Esophagus squamous epithelium (tissue), 5 donors: ENCODE measurements at regions not wholly inside any gene's neighbourhood (a gene's known extent, or its start where the extent isn't known, plus 50 kb on each side); places are given as distances from the start of the nearest gene placed in this dataset.
"Not testable (repeated sequence)": the region's sequence is repeated elsewhere in the genome, so short reads cannot be mapped to it uniquely, and the experiment has no call there.

Source experiments
- DNase-seq: peaks from one replicate; lab custom pipeline; 2025; lab: John Stamatoyannopoulos, UW
- H3K27ac ChIP-seq, 4 donors: fragments of 200-600 bp; sonication (generic); one replicate each; pipeline ENCODE4 v1.5.1; 2016 to 2019; ENCODE audit warnings: mild to moderate bottlenecking in 1 of 4
- H3K27me3 ChIP-seq, 4 donors: fragments of 200-600 bp; sonication (generic); 1 replicate in 3 of 4; 2 replicates in 1 of 4; pipeline versions ENCODE4 v1.5.1 to v1.6.0; 2017 to 2021; ENCODE audit warnings: antibody characterized with exemption in 1 of 4
- H3K36me3 ChIP-seq, 3 donors: fragments of 200-600 bp; sonication (generic); one replicate each; pipeline ENCODE4 v1.5.1; 2016 to 2019
- H3K4me1 ChIP-seq, 3 donors: fragments of 200-600 bp; sonication (generic); one replicate each; pipeline ENCODE4 v1.5.1; 2017 to 2019
- H3K4me3 ChIP-seq, 4 donors: fragments of 200-600 bp; sonication (generic); 1 replicate in 3 of 4; 2 replicates in 1 of 4; pipeline ENCODE4 v1.5.1; 2016 to 2019; ENCODE audit warnings: mild to moderate bottlenecking in 2 of 4, moderate library complexity in 1 of 4
- H3K9me3 ChIP-seq, 3 donors: fragments of 200-600 bp; sonication (generic); one replicate each; pipeline ENCODE4 v1.5.1; 2016 to 2019
- POLR2A ChIP-seq, 4 donors: fragments of 450-650 bp; IDR thresholded peaks; one replicate each; pipeline ENCODE4 v1.6.1; 2017; ENCODE audit warnings: antibody characterized with exemption in 4 of 4, mild to moderate bottlenecking in 4 of 4, moderate library complexity in 3 of 4
- WGBS, 2 donors: methylation state at CpG; one replicate each; pipeline ENCODE4 v1.1.5; 2018; 5-methylcytosine and 5-hydroxymethylcytosine counted together
- intact Hi-C: fragments of 100-400 bp; cut with DNase I; formaldehyde crosslinking; loops from one replicate; pipeline ENCODE4 v1.15.0; 2022
- TF ChIP-seq, protein P1 (sequence below), 6 experiments: fragments of 450-650 bp in 4 of 6; fragments of 200-600 bp in 2 of 6; sonication (generic) in 2 of 6; IDR thresholded peaks; one replicate each; pipeline ENCODE4 v1.5.1; 2016 to 2019; ENCODE audit warnings: antibody characterized with exemption in 6 of 6, mild to moderate bottlenecking in 4 of 6, moderate library complexity in 4 of 6
- donor health status: DM: yes; HTN: yes; CAD: no.

DNA sequence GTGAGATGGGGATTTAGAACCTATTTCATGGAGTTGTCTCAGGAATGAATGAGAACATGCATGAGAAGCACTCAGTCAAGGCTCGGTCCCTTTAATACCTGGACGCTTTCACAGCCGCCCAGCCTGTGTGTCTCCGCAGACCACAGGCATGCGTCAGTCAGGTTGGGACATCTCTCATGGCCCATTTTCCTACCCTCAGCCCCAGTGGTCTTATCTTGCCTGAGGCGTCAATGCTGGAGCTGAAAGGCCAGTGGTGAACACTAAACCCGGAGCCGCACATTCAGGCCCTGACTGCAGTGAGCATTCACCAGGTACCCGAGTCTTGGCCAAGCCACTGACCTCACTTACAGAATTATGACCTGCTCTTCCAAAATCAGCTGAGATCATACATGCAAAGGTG, 263.2 kb upstream of the RAB4A start:
- no peak overlapping the region for H3K27ac ChIP-seq
- no peaks in the 10 kb centered on the region for H3K4me1 ChIP-seq
- H3K4me3 ChIP-seq, result no peak overlapping the region
- no peaks in the 10 kb centered on the region for H3K9me3 ChIP-seq
- peaks cover 0 to 3% (median 0%) of the 10 kb centered on the region in 4 donors for H3K27me3 ChIP-seq
- no peak for DNase-seq
- no peaks in the 10 kb centered on the region for H3K36me3 ChIP-seq
- TF ChIP-seq POLR2A (IDR thresholded peaks at IDR 0.05), result no peak
- TF ChIP-seq, protein P1, sequence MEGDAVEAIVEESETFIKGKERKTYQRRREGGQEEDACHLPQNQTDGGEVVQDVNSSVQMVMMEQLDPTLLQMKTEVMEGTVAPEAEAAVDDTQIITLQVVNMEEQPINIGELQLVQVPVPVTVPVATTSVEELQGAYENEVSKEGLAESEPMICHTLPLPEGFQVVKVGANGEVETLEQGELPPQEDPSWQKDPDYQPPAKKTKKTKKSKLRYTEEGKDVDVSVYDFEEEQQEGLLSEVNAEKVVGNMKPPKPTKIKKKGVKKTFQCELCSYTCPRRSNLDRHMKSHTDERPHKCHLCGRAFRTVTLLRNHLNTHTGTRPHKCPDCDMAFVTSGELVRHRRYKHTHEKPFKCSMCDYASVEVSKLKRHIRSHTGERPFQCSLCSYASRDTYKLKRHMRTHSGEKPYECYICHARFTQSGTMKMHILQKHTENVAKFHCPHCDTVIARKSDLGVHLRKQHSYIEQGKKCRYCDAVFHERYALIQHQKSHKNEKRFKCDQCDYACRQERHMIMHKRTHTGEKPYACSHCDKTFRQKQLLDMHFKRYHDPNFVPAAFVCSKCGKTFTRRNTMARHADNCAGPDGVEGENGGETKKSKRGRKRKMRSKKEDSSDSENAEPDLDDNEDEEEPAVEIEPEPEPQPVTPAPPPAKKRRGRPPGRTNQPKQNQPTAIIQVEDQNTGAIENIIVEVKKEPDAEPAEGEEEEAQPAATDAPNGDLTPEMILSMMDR (IDR thresholded peaks at IDR 0.05), result no peak
- intact Hi-C loops, result no loop called here
- WGBS, 2 donors, result 91% methylated on average over 5 of the region's 9 CpGs

DNA sequence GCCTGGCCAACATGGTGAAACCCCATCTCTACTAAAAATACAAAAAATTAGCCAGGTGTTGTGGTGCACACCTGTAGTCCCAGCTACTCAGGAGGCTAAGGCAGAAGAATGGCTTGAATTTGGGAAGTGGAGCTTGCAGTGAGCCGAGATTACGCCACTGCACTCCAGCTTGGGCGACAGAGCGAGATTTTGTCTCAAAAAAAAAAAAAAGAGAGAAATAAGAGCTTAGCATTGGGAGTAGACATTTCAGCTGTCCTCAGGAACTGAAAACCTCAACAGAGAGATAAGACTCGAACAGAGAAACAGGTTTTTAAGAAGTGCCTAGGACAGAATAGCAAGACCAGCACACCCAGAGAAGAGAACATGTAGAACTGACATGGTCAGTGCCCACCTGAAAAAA, 262.6 kb upstream of the RAB4A start:
- H3K9me3 ChIP-seq, DNase-seq, H3K4me1 ChIP-seq, intact Hi-C loops, H3K36me3 ChIP-seq, H3K27ac ChIP-seq, H3K4me3 ChIP-seq, H3K27me3 ChIP-seq: not testable (repeated sequence)
- 58 to 67% methylated on average over 5 of the region's 5 CpGs for WGBS, 2 donors

DNA sequence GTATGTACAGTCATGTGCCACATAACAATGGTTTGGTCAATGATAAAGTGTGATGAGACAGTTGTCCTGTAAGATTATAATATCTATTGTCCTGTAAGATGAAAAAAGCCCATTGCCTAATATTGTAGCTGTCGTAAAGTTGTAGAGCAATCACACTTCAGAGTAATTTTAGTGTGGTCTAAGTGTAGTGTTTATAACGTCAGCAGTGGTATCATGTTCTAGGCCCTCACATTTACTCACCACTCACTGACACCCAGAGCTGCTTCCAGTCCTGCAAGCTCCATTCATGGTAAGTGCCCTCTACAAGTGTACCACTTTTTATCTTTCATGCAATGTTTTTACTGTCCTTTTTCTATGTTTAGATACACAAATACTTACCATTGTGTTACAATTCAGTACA, 259.9 kb upstream of the RAB4A start:
- intact Hi-C loops, result no loop called here
- no peak for TF ChIP-seq POLR2A (IDR thresholded peaks at IDR 0.05)
- TF ChIP-seq, protein P1 (IDR thresholded peaks at IDR 0.05), result no peak
- 64 to 90% methylated on average over 2 of the region's 2 CpGs for WGBS, 2 donors

DNA sequence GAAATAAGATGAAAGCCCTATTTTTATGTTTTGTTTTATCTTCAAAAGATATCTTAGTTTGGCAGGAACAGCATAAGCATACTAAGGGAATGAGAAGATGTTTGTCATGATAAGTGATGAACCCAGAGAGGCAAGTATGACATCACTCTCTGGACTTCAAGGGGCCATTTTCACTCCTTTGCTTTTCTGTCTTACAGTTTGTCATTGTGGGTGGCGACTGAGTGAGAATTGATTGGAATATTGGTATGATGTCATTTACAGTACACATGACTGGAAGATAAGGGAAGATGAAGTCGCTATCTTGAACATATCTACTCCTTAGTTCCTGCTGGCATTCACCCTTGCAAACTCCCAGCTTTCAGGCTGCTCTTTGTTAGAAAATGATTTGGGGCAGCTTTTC, 258.1 kb upstream of the RAB4A start:
- no peaks in the 10 kb centered on the region for H3K9me3 ChIP-seq
- intact Hi-C loops, result no loop called here
- 67 to 87% methylated on average over 2 of the region's 2 CpGs for WGBS, 2 donors
- no peak for DNase-seq
- TF ChIP-seq, protein P1 (IDR thresholded peaks at IDR 0.05), result no peak
- no peak for TF ChIP-seq POLR2A (IDR thresholded peaks at IDR 0.05)
- H3K4me3 ChIP-seq, result no peak overlapping the region
- peaks cover 0 to 2% (median 0%) of the 10 kb centered on the region in 4 donors for H3K27me3 ChIP-seq
- no peaks in the 10 kb centered on the region for H3K4me1 ChIP-seq
- H3K36me3 ChIP-seq, result no peaks in the 10 kb centered on the region
- no peak overlapping the region for H3K27ac ChIP-seq

More for the DNA sequence above, 259.9 kb upstream of the RAB4A start:
- no peak overlapping the region for H3K27ac ChIP-seq
- no peaks in the 10 kb centered on the region for H3K4me1 ChIP-seq
- no peak for DNase-seq
- no peaks in the 10 kb centered on the region for H3K9me3 ChIP-seq
- no peaks in the 10 kb centered on the region for H3K27me3 ChIP-seq
- H3K36me3 ChIP-seq, result no peaks in the 10 kb centered on the region
- H3K4me3 ChIP-seq, result no peak overlapping the region

DNA sequence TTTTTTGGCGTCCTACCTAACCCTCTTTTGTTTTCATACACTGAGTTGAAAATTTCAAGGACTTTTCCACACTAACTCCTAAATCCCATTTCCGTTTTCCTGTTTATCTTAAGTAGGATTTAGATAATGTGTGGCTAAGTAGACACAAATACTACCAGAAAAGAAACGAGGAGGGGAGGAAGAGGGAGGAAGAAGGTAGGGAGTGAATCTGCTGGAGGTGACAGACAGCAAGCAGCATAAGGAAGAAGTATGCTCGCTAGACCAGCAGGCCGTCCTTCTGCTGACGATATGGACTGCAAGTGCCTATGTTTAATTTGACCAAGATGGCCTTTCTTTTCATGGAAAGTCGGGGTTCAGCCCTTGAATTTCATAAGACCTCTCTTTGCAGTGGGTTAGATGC, 256.9 kb upstream of the RAB4A start:
- no peak for TF ChIP-seq POLR2A (IDR thresholded peaks at IDR 0.05)
- TF ChIP-seq, protein P1 (IDR thresholded peaks at IDR 0.05), result no peak
- H3K9me3 ChIP-seq, result no peaks in the 10 kb centered on the region
- H3K36me3 ChIP-seq, result no peaks in the 10 kb centered on the region
- intact Hi-C loops, result no loop called here
- H3K4me3 ChIP-seq, result no peak overlapping the region
- no peak for DNase-seq
- H3K4me1 ChIP-seq, result no peaks in the 10 kb centered on the region
- H3K27me3 ChIP-seq, result peaks cover 0 to 7% (median 0%) of the 10 kb centered on the region in 4 donors
- H3K27ac ChIP-seq, result no peak overlapping the region
- 54 to 59% methylated on average over 7 of the region's 7 CpGs for WGBS, 2 donors

DNA sequence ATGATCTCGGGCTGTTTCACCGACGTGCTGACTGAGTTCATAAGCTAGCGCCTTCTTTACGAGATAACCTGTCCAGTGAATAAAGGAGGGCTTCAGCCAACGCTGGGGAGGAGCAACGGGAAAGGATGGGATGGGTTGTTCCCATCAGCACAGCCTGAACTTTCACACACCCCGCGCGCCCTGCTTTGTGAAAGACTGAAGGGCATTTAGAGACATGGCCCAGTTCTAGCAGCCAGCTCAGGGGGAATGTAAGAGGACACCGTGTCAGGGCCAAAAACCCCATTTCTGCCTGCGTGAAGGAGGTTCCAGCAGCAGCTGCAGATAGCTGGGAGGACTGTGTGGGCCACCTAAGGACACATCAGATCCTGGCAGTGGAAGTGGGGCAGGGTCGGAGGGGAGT, 255.1 kb upstream of the RAB4A start:
- no peaks in the 10 kb centered on the region for H3K4me1 ChIP-seq
- DNase-seq, result no peak
- H3K27me3 ChIP-seq, result peaks cover 0 to 7% (median 0%) of the 10 kb centered on the region in 4 donors
- WGBS, 2 donors, result 63 to 78% methylated on average over 12 of the region's 13 CpGs
- H3K4me3 ChIP-seq, result no peak overlapping the region
- H3K9me3 ChIP-seq, result no peaks in the 10 kb centered on the region
- TF ChIP-seq, protein P1 (IDR thresholded peaks at IDR 0.05), result no peak
- TF ChIP-seq POLR2A (IDR thresholded peaks at IDR 0.05), result no peak
- no peaks in the 10 kb centered on the region for H3K36me3 ChIP-seq
- intact Hi-C loops, result no loop called here
- no peak overlapping the region for H3K27ac ChIP-seq
